ENCODE measurements at regions not wholly inside any gene's neighbourhood (a gene's known extent, or its start where the extent isn't known, plus 50 kb on each side); places are given as distances from the start of the nearest gene placed in this dataset.
A peak's percentile ranks its signal among the peaks of the same experiment; 100 is the strongest.

DNA sequence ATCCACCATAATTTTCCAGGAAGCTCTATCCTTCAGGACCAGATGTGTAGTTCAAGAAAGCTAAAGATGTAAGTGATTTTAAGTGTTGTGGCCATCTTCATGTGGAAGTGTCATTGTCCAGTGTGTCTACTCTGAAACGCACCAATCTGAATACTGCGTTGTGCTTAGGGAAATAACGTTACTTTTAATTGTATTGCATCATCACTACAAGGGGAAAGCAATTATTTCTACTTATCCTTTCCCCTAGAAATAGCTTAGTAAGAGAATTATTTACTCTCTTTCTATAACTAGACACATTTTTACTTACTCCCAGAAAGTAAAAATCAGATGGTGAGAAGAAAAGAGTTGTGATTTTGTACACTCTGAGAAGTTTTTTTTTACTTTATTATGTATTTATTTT, 102.4 kb upstream of the DLGAP1 start:
- Histone ChIP-seq H3K4me1 (replicated peaks in 1 of 2; ENCODE audit: control insufficient read depth in 2 of 2, insufficient read depth in 2 of 2, low read length in 2 of 2) (no peaks in the 10 kb centered on the region), H3K36me3 (ENCODE audit: control insufficient read depth, insufficient read depth, low read length) (no peaks in the 10 kb centered on the region), H4K20me1 (replicated peaks; ENCODE audit: control insufficient read depth, insufficient read depth, low read length) (no peaks in the 10 kb centered on the region), H3K9me3 (replicated peaks; ENCODE audit: control insufficient read depth, insufficient read depth, low read depth, low read length) (no peaks in the 10 kb centered on the region; the same call in 1 of the 2 replicates), H3K27ac (ENCODE audit: extremely low read depth, low read depth, low read length) (no peak overlapping the region), H3K4me3 (no peak overlapping the region), H3K27me3 (ENCODE audit: control insufficient read depth in 2 of 2, insufficient read depth in 2 of 2, low read length in 2 of 2) (no peaks in the 10 kb centered on the region), H3K9me1 (ENCODE audit: control insufficient read depth, insufficient read depth, low read length) (no peaks in the 10 kb centered on the region), H3K9ac (ENCODE audit: insufficient read depth in 1 of 2, low read depth in 2 of 2, low read length in 2 of 2) (no peak overlapping the region), H2AFZ (ENCODE audit: low read depth, low read length) (no peak overlapping the region), H3K79me2 (ENCODE audit: control insufficient read depth, insufficient read depth, low read length) (no peaks in the 10 kb centered on the region), H3K4me2 (ENCODE audit: insufficient read depth, low read length) (no peak overlapping the region)
- FAIRE-seq (no peak), ATAC-seq (no peak), DNase-seq (ENCODE audit: extremely low read depth in 1 of 4, low spot score in 3 of 4) (no peak)
- in situ Hi-C loops (cut with MboI), result no loop called here
- CTCF ChIA-PET (ENCODE audit: low intra/inter-chr PET ratio), result no interaction called here
- POLR2A ChIA-PET, result no interaction called here
- TF ChIP-seq, protein P1, sequence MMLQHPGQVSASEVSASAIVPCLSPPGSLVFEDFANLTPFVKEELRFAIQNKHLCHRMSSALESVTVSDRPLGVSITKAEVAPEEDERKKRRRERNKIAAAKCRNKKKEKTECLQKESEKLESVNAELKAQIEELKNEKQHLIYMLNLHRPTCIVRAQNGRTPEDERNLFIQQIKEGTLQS (IDR thresholded peaks at IDR 0.05), result peak; percentile 44; the same call in 1 of the 2 replicates
- TF ChIP-seq, protein P1 (CRISPR knock-in tag; conservative IDR thresholded peaks at IDR 0.05), result no peak
- TF ChIP-seq BCOR (IDR thresholded peaks at IDR 0.05) (no peak), CEBPG (CRISPR knock-in tag; IDR thresholded peaks at IDR 0.05) (no peak), CEBPG (tag; conservative IDR thresholded peaks at IDR 0.05 in 1 of 2, IDR thresholded peaks at IDR 0.05 in 1 of 2) (peak in 1 of 2 experiments; percentile 70; a peak in 2 of 4 replicates), NFXL1 (CRISPR knock-in tag; IDR thresholded peaks at IDR 0.05) (no peak), PYGO2 (tag; IDR thresholded peaks at IDR 0.05) (no peak), NKRF (IDR thresholded peaks at IDR 0.05; ENCODE audit: borderline replicate concordance) (no peak)
- intact Hi-C loops (cut with micrococcal nuclease), result loop anchor here (10.0 kb wide), 1 partner anchor 47 kb away; no protein-coding TSS in a partner anchor
- BruUV-seq (replicated peaks), result no TSS peak
- WGBS (ENCODE audit: insufficient coverage, low coverage, missing lambda C conversion rate), result 2% methylated on average over 3 of the region's 3 CpGs
